ENCODE measurements at regions not wholly inside any gene's neighbourhood (a gene's known extent, or its start where the extent isn't known, plus 50 kb on each side); places are given as distances from the start of the nearest gene placed in this dataset.
"Not testable (repeated sequence)": the region's sequence is repeated elsewhere in the genome, so short reads cannot be mapped to it uniquely, and the experiment has no call there.

DNA sequence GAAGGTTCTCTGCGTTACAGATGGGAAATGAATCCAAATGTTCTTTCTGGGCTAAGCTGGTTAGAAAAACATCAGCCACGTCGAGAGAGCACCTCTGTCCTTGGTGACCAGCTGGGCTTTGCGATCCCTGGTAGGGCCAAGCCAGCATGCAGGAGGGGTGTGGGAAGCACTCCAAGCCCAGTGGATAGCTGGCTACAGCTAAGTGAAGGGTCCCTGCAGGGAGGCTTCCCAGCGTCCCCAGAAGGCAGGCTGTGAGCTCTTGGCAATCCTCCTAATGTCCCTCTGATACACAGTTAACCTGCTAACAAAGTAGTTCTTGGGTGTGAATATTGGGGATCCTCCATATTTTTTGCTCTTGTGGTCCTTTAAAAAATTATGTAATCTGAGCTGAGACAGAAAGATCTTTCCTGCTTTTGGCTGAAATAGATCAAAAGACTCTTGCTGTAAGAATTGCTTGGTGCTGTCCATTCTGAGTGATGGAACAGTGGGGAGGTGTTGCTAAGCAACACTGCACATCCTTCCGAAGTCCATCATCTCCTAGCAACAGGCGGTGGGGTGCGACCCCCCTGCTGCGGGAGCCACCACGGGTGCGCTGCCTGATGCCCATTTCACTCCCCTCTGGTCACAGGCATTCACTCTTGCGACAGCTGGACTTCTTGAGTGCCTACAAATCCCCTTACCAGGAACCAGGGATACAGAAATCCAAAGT, 88.5 kb upstream of the UXS1 start:
- H3K36me3 Mint-ChIP-seq (ENCODE audit: low read depth): no peaks in the 10 kb centered on the region
- no peaks in the 10 kb centered on the region for H3K4me1 Mint-ChIP-seq (ENCODE audit: low read depth)
- DNase-seq (ENCODE audit: low spot score): no peak
- H3K27me3 Mint-ChIP-seq (ENCODE audit: low read depth): peaks cover 13% of the 10 kb centered on the region
- no peak overlapping the region for H3K27ac Mint-ChIP-seq
- H3K9me3 Mint-ChIP-seq: no peaks in the 10 kb centered on the region
- H3K4me3 Mint-ChIP-seq: no peak overlapping the region

DNA sequence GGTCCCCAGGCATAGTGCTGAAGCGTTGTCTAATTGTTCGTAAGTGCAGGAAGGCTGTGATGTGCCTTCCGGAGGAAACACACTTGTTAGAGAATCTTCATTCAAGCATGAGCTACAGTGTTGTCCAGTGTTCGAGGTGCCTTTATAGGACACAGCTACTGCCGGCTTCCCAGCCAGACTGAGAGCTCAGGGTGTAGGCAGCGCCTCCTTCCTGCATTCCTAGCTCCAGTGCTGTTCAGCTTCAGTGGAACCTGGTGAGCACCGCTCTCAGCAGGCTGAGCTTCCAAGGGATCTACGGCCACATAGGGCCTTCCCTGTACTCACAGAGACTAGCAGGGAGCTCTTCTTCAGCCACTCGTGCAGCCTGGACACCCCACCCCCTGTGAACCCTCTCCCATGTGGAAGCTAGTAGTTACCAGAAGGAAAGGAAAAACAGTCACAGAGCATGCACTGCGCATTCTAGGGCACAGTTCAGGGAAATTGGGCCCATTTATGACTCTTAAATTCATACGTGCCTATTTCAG, 87.9 kb upstream of the UXS1 start:
- not testable (repeated sequence) for H3K4me1 Mint-ChIP-seq (ENCODE audit: low read depth); DNase-seq (ENCODE audit: low spot score); H3K4me3 Mint-ChIP-seq; H3K36me3 Mint-ChIP-seq (ENCODE audit: low read depth); H3K9me3 Mint-ChIP-seq; H3K27ac Mint-ChIP-seq
- peaks cover 13% of the 10 kb centered on the region for H3K27me3 Mint-ChIP-seq (ENCODE audit: low read depth)

- Mint-ChIP-seq H3K27me3 (ENCODE audit: low read depth) (peaks cover 10% of the 10 kb centered on the region), H3K4me3 (no peak overlapping the region), H3K4me1 (ENCODE audit: low read depth) (no peaks in the 10 kb centered on the region), H3K36me3 (ENCODE audit: low read depth) (no peaks in the 10 kb centered on the region), H3K9me3 (no peaks in the 10 kb centered on the region), H3K27ac (no peak overlapping the region)
- DNase-seq (ENCODE audit: low spot score): no peak
These were observed 86.8 kb upstream of the UXS1 start for GRCh38 chr2:106280722-106281446.

- Mint-ChIP-seq H3K4me3 (no peak overlapping the region), H3K27ac (no peak overlapping the region), H3K36me3 (ENCODE audit: low read depth) (no peaks in the 10 kb centered on the region), H3K27me3 (ENCODE audit: low read depth) (peaks cover 10% of the 10 kb centered on the region), H3K4me1 (ENCODE audit: low read depth) (no peaks in the 10 kb centered on the region), H3K9me3 (no peaks in the 10 kb centered on the region)
- DNase-seq (ENCODE audit: low spot score): no peak
These were observed 86.1 kb upstream of the UXS1 start for GRCh38 chr2:106280224-106280623.

- no peak for DNase-seq (ENCODE audit: low spot score)
- Mint-ChIP-seq H3K4me3 (no peak overlapping the region), H3K9me3 (no peaks in the 10 kb centered on the region), H3K27ac (no peak overlapping the region), H3K4me1 (ENCODE audit: low read depth) (no peaks in the 10 kb centered on the region), H3K36me3 (ENCODE audit: low read depth) (no peaks in the 10 kb centered on the region), H3K27me3 (ENCODE audit: low read depth) (peaks cover 10% of the 10 kb centered on the region)
These were observed 84.2 kb upstream of the UXS1 start for GRCh38 chr2:106278112-106278876.

- no peak overlapping the region for H3K27ac Mint-ChIP-seq
- H3K36me3 Mint-ChIP-seq (ENCODE audit: low read depth): no peaks in the 10 kb centered on the region
- H3K27me3 Mint-ChIP-seq (ENCODE audit: low read depth): peaks cover 4% of the 10 kb centered on the region
- no peak overlapping the region for H3K4me3 Mint-ChIP-seq
- DNase-seq (ENCODE audit: low spot score): no peak
- no peaks in the 10 kb centered on the region for H3K9me3 Mint-ChIP-seq
- no peaks in the 10 kb centered on the region for H3K4me1 Mint-ChIP-seq (ENCODE audit: low read depth)
These were observed 83.3 kb upstream of the UXS1 start for GRCh38 chr2:106277426-106277825.

DNA sequence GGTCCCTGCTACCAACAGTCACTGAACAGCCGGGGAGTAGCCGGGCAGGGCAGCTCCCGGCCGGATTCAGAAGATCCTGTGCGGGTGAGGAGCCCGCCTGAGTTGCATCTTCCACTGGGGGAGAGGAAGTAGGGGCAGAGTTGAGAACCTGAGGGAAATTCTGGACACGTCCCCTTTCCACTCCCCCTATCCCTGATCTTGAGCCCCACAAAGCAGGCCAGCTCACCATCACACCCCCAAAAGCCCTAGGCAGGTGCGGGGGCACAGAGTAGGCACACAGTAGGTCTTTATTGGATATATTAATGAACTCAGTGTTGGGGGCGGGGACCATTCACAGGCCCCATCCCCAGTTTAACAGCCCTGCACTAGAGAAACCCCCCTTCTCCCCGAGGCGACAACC, 81.9 kb upstream of the UXS1 start:
- no peak overlapping the region for H3K4me3 Mint-ChIP-seq
- H3K36me3 Mint-ChIP-seq (ENCODE audit: low read depth): no peaks in the 10 kb centered on the region
- DNase-seq (ENCODE audit: low spot score): no peak
- H3K27me3 Mint-ChIP-seq (ENCODE audit: low read depth): peaks cover 10% of the 10 kb centered on the region
- H3K9me3 Mint-ChIP-seq: no peaks in the 10 kb centered on the region
- H3K4me1 Mint-ChIP-seq (ENCODE audit: low read depth): no peaks in the 10 kb centered on the region
- no peak overlapping the region for H3K27ac Mint-ChIP-seq

- H3K9me3 Mint-ChIP-seq: no peaks in the 10 kb centered on the region
- H3K27me3 Mint-ChIP-seq (ENCODE audit: low read depth): peaks cover 12% of the 10 kb centered on the region
- peaks cover 7% of the 10 kb centered on the region for H3K4me1 Mint-ChIP-seq (ENCODE audit: low read depth)
- no peak for DNase-seq (ENCODE audit: low spot score)
- no peaks in the 10 kb centered on the region for H3K36me3 Mint-ChIP-seq (ENCODE audit: low read depth)
- no peak overlapping the region for H3K27ac Mint-ChIP-seq
- no peak overlapping the region for H3K4me3 Mint-ChIP-seq
These were observed 80.6 kb upstream of the UXS1 start for GRCh38 chr2:106274668-106275067.

DNA sequence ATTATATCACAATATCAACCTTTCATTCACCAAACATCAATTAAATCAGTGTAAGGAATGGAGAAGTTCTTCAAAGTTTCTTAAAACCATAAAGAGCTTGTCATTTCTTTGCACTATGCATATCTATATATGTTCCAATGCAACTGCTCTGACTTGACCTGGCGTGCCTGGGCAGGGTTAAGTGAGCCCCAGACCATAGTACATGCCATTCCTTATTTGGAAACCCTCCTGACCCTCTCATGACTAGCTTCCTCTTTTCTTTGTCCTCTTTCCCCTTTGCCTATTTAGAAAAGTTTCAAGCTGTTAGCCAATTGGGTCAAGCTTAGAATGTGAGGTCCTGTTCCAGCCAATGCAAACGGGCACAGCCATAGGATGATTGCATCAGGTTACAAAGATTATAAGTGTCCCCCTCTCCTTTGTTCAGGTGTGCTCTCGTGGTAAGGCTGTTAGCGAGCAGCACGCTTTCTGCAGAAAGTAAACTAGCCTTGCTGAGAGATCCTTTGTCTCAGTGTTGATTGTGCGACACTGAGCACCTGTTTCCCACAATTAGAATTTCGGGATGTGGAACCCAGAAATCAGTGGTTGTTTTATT, 78.2 kb upstream of the UXS1 start:
- Mint-ChIP-seq H3K4me3 (no peak overlapping the region), H3K27ac (no peak overlapping the region), H3K36me3 (ENCODE audit: low read depth) (no peaks in the 10 kb centered on the region), H3K27me3 (ENCODE audit: low read depth) (peaks cover 15% of the 10 kb centered on the region), H3K9me3 (no peaks in the 10 kb centered on the region), H3K4me1 (ENCODE audit: low read depth) (peaks cover 16% of the 10 kb centered on the region)
- DNase-seq (ENCODE audit: low spot score): no peak

GRCh38 chr2:106270471-106270891, 76.4 kb upstream of the UXS1 start:
- H3K36me3 Mint-ChIP-seq (ENCODE audit: low read depth): no peaks in the 10 kb centered on the region
- no peaks in the 10 kb centered on the region for H3K9me3 Mint-ChIP-seq
- H3K4me1 Mint-ChIP-seq (ENCODE audit: low read depth): peaks cover 16% of the 10 kb centered on the region
- H3K27me3 Mint-ChIP-seq (ENCODE audit: low read depth): peaks cover 15% of the 10 kb centered on the region
- DNase-seq (ENCODE audit: low spot score): no peak
- H3K4me3 Mint-ChIP-seq: peak overlapping the region; percentile 81
- peak overlapping the region; percentile 28 for H3K27ac Mint-ChIP-seq

DNA sequence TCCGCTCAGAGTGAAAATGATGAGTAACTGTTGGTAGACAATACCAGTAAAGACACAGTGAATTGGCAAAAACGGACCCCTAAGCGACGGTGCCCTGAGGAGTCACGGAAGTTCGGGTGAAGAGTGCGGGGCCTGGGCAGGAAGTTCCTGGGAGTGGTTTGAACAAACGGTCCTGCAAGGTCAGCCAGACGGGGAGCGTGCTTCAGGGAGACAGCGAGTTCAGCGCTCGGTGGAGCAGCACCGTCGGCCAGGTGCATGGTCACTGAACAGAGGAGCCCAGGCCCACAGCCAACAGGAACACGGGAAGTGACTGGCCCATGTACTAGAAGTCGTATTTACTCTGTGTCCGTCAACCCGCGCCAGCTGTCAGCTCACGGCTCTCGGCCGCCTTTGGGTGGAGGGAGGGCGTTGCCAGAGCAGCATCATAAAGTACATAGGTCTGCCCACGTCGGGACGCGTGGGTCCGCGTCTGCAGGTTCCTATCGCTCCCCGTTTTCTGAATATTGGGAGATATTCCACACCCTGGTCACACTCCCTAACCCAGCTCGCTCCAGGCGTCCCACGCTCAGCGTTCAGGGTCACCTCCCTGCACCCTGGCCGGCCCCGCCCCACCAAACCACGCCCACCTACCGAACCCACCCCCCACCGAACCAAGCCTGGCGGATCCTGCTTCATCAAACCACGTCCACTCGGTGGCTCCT, 75.6 kb upstream of the UXS1 start:
- Mint-ChIP-seq H3K4me1 (ENCODE audit: low read depth) (peaks cover 16% of the 10 kb centered on the region), H3K27me3 (ENCODE audit: low read depth) (peaks cover 15% of the 10 kb centered on the region), H3K9me3 (no peaks in the 10 kb centered on the region), H3K4me3 (peak overlapping the region; percentile 81), H3K36me3 (ENCODE audit: low read depth) (no peaks in the 10 kb centered on the region), H3K27ac (peak overlapping the region; percentile 28)
- peak; percentile 17 for DNase-seq (ENCODE audit: low spot score)

GRCh38 chr2:106267997-106268396, 73.9 kb upstream of the UXS1 start:
- Mint-ChIP-seq H3K36me3 (ENCODE audit: low read depth) (no peaks in the 10 kb centered on the region), H3K27me3 (ENCODE audit: low read depth) (peaks cover 15% of the 10 kb centered on the region), H3K27ac (peak overlapping the region; percentile 60), H3K4me1 (ENCODE audit: low read depth) (peaks cover 16% of the 10 kb centered on the region), H3K4me3 (peak overlapping the region; percentile 4), H3K9me3 (no peaks in the 10 kb centered on the region)
- no peak for DNase-seq (ENCODE audit: low spot score)

- no peak for DNase-seq (ENCODE audit: low spot score)
- no peaks in the 10 kb centered on the region for H3K36me3 Mint-ChIP-seq (ENCODE audit: low read depth)
- H3K27ac Mint-ChIP-seq: no peak overlapping the region
- no peaks in the 10 kb centered on the region for H3K9me3 Mint-ChIP-seq
- H3K27me3 Mint-ChIP-seq (ENCODE audit: low read depth): peaks cover 3% of the 10 kb centered on the region
- H3K4me3 Mint-ChIP-seq: peak overlapping the region; percentile 36
- peaks cover 3% of the 10 kb centered on the region for H3K4me1 Mint-ChIP-seq (ENCODE audit: low read depth)
These were observed 67.8 kb upstream of the UXS1 start for GRCh38 chr2:106261871-106262321.

All from T-helper 2 cell treated with Interferon-gamma antibody and Interleukin-4, amounts not matched to agents 5 μg/mL and 100 μg/mL, for 36 hours (primary cell).